HEK293 (cell line): ENCODE measurements at regions not wholly inside any gene's neighbourhood (a gene's known extent, or its start where the extent isn't known, plus 50 kb on each side); places are given as distances from the start of the nearest gene placed in this dataset.

ENCODE experiments used
- FEZF1 ChIP-seq: fragments of 450-650 bp; formaldehyde crosslinking; IDR thresholded peaks from 2 replicates; pipeline ENCODE4 v1.5.1; 2016; ENCODE audit warnings: missing biosample characterization, missing genetic modification characterization
- GLIS2 ChIP-seq: fragments of 450-650 bp; formaldehyde crosslinking; IDR thresholded peaks from 2 replicates; pipeline ENCODE4 v1.5.1; 2016; ENCODE audit warnings: missing biosample characterization, missing genetic modification characterization
- IKZF3 ChIP-seq: fragments of 450-650 bp; IDR thresholded peaks from 2 replicates; pipeline ENCODE4 v1.5.0; 2018; ENCODE audit warnings: missing biosample characterization, mild to moderate bottlenecking, missing genetic modification characterization, moderate library complexity
- KLF10 ChIP-seq: fragments of 450-650 bp; IDR thresholded peaks from 2 replicates; pipeline ENCODE4 v1.5.1; 2018; ENCODE audit warnings: missing biosample characterization, mild to moderate bottlenecking, missing genetic modification characterization
- KLF16 ChIP-seq: fragments of 450-650 bp; formaldehyde crosslinking; IDR thresholded peaks from 2 replicates; pipeline ENCODE4 v1.5.1; 2017; ENCODE audit warnings: missing biosample characterization, missing genetic modification characterization
- PRDM1 ChIP-seq: fragments of 450-650 bp; formaldehyde crosslinking; IDR thresholded peaks from 2 replicates; pipeline ENCODE4; 2016; ENCODE audit warnings: missing biosample characterization, missing genetic modification characterization
- PRDM6 ChIP-seq: fragments of 450-650 bp; formaldehyde crosslinking; IDR thresholded peaks from 2 replicates; pipeline ENCODE4 v1.5.1; 2017; ENCODE audit warnings: missing biosample characterization, missing genetic modification characterization
- SP7 ChIP-seq: fragments of 450-650 bp; formaldehyde crosslinking; IDR thresholded peaks from 2 replicates; pipeline ENCODE4 v1.5.1; 2016; ENCODE audit warnings: missing biosample characterization, missing genetic modification characterization
- YY2 ChIP-seq: fragments of 450-650 bp; formaldehyde crosslinking; IDR thresholded peaks from 2 replicates; pipeline ENCODE4 v1.5.1; 2016; ENCODE audit warnings: missing biosample characterization, missing genetic modification characterization
- ZBTB20 ChIP-seq: fragments of 450-650 bp; formaldehyde crosslinking; IDR thresholded peaks from 2 replicates; pipeline ENCODE4 v1.5.1; 2016; ENCODE audit warnings: missing biosample characterization, missing genetic modification characterization
- ZBTB8A ChIP-seq: fragments of 450-650 bp; formaldehyde crosslinking; IDR thresholded peaks from 2 replicates; pipeline ENCODE4 v1.5.1; 2016; ENCODE audit warnings: missing biosample characterization, missing genetic modification characterization
- ZFHX2 ChIP-seq: fragments of 450-650 bp; formaldehyde crosslinking; conservative IDR thresholded peaks from 2 replicates; pipeline ENCODE4 v1.5.1; 2016; ENCODE audit warnings: missing biosample characterization, missing genetic modification characterization
- ZFP69B ChIP-seq: fragments of 450-650 bp; formaldehyde crosslinking; IDR thresholded peaks from 2 replicates; pipeline ENCODE4 v1.5.1; 2016; ENCODE audit warnings: missing biosample characterization, missing genetic modification characterization
- ZIC2 ChIP-seq: fragments of 450-650 bp; formaldehyde crosslinking; IDR thresholded peaks from 2 replicates; pipeline ENCODE4 v1.5.1; 2016; ENCODE audit warnings: missing biosample characterization, missing genetic modification characterization
- ZNF2 ChIP-seq: fragments of 450-650 bp; formaldehyde crosslinking; IDR thresholded peaks from 2 replicates; pipeline ENCODE4 v1.5.1; 2016; ENCODE audit warnings: missing biosample characterization, missing genetic modification characterization
- ZNF214 ChIP-seq: fragments of 450-650 bp; formaldehyde crosslinking; IDR thresholded peaks from 2 replicates; pipeline ENCODE4 v1.5.1; 2017; ENCODE audit warnings: missing biosample characterization, mild to moderate bottlenecking, missing genetic modification characterization, borderline replicate concordance
- ZNF223 ChIP-seq: fragments of 450-650 bp; formaldehyde crosslinking; IDR thresholded peaks from 2 replicates; pipeline ENCODE4 v1.5.1; 2016; ENCODE audit warnings: missing biosample characterization, missing genetic modification characterization
- ZNF335 ChIP-seq: fragments of 450-650 bp; formaldehyde crosslinking; conservative IDR thresholded peaks from 2 replicates; pipeline ENCODE4 v1.5.1; 2016; ENCODE audit warnings: missing biosample characterization, missing genetic modification characterization
- ZNF341 ChIP-seq: fragments of 450-650 bp; formaldehyde crosslinking; IDR thresholded peaks from 2 replicates; pipeline ENCODE4; 2016; ENCODE audit warnings: low read depth, missing biosample characterization, missing genetic modification characterization
- ZNF37A ChIP-seq: fragments of 450-650 bp; IDR thresholded peaks from 2 replicates; pipeline ENCODE4 v1.5.1; 2018; ENCODE audit warnings: missing biosample characterization, missing genetic modification characterization
- ZNF423 ChIP-seq: fragments of 450-650 bp; formaldehyde crosslinking; IDR thresholded peaks from 2 replicates; pipeline ENCODE4 v1.5.1; 2016; ENCODE audit warnings: missing biosample characterization, missing genetic modification characterization
- ZNF571 ChIP-seq: fragments of 450-650 bp; formaldehyde crosslinking; IDR thresholded peaks from 2 replicates; pipeline ENCODE4 v1.5.0; 2017; ENCODE audit warnings: missing biosample characterization, missing genetic modification characterization
- ZNF660 ChIP-seq: fragments of 450-650 bp; IDR thresholded peaks from 2 replicates; pipeline ENCODE4 v1.5.1; 2018; ENCODE audit warnings: missing biosample characterization, mild to moderate bottlenecking, missing genetic modification characterization
- ZSCAN30 ChIP-seq: fragments of 450-650 bp; IDR thresholded peaks from 2 replicates; pipeline ENCODE4 v1.5.1; 2018; ENCODE audit warnings: missing biosample characterization, mild to moderate bottlenecking, missing genetic modification characterization, moderate library complexity
- TF ChIP-seq, protein P1 (sequence below): fragments of 450-650 bp; formaldehyde crosslinking; IDR thresholded peaks from 2 replicates; pipeline ENCODE4 v1.5.1; 2017; ENCODE audit warnings: missing biosample characterization, missing genetic modification characterization
- TF ChIP-seq, protein P2 (sequence below): fragments of 450-650 bp; formaldehyde crosslinking; conservative IDR thresholded peaks from 2 replicates; pipeline ENCODE4 v1.5.1; 2016; ENCODE audit warnings: low read depth, missing biosample characterization, missing genetic modification characterization

DNA sequence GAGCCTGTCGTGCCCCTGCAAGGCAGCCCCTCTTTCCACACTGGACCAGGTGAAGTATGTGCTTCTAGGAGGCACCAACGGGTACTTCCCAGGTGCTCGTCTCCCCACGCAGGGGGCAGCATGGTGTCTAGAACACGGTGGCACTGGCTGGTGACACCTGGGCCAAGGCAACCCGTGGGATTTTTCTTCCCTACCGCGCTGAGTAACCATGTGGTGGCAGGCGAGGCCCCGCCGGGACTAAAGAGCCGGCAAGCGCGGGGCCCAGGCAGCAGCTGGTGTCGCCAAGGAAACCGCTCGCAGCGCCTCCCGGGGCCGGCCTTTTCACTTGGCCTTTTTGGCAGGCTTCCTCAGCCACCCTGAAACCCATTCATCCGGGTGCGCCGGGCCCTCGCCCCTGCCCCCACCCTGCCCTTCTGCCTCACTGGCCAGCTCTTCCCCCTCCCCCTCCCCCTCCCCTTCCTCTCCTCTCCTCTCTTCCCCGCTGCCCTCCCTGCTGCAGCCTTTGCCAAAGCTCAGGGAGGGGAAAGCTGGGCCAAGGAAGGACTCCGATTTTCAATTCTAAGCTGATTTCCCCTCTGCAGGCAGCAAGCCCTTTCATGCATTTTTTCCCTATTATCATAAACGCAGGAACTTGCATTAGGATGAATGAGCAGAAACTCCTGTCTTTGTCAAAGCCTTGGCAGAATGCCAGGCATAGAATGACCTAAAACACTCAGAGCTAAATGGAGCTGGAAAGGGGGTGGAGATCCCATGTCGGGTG lies 81.2 kb downstream of the IRF2BPL start (continued):
- TF ChIP-seq SP7 (0 out of 2 replicates have a peak, but pooled peaks have one; percentile 25), IKZF3 (tag by site-specific recombination) (peak; percentile 8; the same call in 1 of the 2 replicates), ZNF214 (tag by site-specific recombination) (no peak), ZNF223 (tag by site-specific recombination) (peak; percentile 61; the same call in 1 of the 2 replicates), ZNF571 (tag by site-specific recombination) (no peak), ZNF37A (tag by site-specific recombination) (0 out of 2 replicates have a peak, but pooled peaks have one; percentile 17), ZNF2 (tag by site-specific recombination) (peak; percentile 35; the same call in 1 of the 2 replicates), ZNF341 (peak; percentile 88), ZNF423 (tag by site-specific recombination) (no peak), ZSCAN30 (tag by site-specific recombination) (peak; percentile 63; the same call in 1 of the 2 replicates), ZFP69B (peak; percentile 70), KLF10 (tag by site-specific recombination) (peak; percentile 30; the same call in 1 of the 2 replicates), ZNF335 (tag by site-specific recombination) (peak; percentile 69), FEZF1 (tag by site-specific recombination) (peak; percentile 49), ZBTB8A (tag by site-specific recombination) (peak; percentile 55), ZFHX2 (tag by site-specific recombination) (peak; percentile 13), GLIS2 (tag by site-specific recombination) (0 out of 2 replicates have a peak, but pooled peaks have one; percentile 43), KLF16 (tag by site-specific recombination) (no peak), ZNF660 (tag by site-specific recombination) (peak; percentile 93), PRDM1 (tag by site-specific recombination) (peak; percentile 81), PRDM6 (peak; percentile 42; the same call in 1 of the 2 replicates), ZIC2 (peak; percentile 72; the same call in 1 of the 2 replicates), YY2 (tag by site-specific recombination) (no peak), ZBTB20 (tag by site-specific recombination) (peak; percentile 31)
- TF ChIP-seq, protein P1, sequence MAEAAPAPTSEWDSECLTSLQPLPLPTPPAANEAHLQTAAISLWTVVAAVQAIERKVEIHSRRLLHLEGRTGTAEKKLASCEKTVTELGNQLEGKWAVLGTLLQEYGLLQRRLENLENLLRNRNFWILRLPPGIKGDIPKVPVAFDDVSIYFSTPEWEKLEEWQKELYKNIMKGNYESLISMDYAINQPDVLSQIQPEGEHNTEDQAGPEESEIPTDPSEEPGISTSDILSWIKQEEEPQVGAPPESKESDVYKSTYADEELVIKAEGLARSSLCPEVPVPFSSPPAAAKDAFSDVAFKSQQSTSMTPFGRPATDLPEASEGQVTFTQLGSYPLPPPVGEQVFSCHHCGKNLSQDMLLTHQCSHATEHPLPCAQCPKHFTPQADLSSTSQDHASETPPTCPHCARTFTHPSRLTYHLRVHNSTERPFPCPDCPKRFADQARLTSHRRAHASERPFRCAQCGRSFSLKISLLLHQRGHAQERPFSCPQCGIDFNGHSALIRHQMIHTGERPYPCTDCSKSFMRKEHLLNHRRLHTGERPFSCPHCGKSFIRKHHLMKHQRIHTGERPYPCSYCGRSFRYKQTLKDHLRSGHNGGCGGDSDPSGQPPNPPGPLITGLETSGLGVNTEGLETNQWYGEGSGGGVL, result peak; percentile 88
- TF ChIP-seq, protein P2, sequence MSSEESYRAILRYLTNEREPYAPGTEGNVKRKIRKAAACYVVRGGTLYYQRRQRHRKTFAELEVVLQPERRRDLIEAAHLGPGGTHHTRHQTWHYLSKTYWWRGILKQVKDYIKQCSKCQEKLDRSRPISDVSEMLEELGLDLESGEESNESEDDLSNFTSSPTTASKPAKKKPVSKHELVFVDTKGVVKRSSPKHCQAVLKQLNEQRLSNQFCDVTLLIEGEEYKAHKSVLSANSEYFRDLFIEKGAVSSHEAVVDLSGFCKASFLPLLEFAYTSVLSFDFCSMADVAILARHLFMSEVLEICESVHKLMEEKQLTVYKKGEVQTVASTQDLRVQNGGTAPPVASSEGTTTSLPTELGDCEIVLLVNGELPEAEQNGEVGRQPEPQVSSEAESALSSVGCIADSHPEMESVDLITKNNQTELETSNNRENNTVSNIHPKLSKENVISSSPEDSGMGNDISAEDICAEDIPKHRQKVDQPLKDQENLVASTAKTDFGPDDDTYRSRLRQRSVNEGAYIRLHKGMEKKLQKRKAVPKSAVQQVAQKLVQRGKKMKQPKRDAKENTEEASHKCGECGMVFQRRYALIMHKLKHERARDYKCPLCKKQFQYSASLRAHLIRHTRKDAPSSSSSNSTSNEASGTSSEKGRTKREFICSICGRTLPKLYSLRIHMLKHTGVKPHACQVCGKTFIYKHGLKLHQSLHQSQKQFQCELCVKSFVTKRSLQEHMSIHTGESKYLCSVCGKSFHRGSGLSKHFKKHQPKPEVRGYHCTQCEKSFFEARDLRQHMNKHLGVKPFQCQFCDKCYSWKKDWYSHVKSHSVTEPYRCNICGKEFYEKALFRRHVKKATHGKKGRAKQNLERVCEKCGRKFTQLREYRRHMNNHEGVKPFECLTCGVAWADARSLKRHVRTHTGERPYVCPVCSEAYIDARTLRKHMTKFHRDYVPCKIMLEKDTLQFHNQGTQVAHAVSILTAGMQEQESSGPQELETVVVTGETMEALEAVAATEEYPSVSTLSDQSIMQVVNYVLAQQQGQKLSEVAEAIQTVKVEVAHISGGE, result 0 out of 2 replicates have a peak, but pooled peaks have one; percentile 21
